ENCODE measurements at regions not wholly inside any gene's neighbourhood (a gene's known extent, or its start where the extent isn't known, plus 50 kb on each side); places are given as distances from the start of the nearest gene placed in this dataset.

DNA sequence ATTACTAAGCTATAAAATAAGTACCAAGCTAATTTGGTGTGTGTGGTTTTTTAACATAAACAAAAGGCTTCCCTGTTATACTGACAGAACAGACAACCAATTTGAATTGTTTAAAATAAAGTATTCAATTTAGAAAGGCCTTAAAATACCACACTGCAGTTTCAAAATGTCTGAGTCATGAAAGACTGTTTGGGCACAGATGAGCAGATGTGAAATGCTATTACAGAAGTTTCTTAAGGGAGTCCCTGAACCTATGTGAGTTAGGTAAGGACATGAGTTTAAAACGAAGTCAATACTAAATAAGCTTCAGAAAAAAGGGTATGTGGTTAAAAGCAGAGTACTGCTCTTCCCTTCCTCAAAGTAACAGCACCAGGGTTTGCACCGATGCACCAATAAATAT lies 69.7 kb upstream of the SETMAR start:
- intact Hi-C loops (cut with micrococcal nuclease; ENCODE audit: unreplicated experiment): no loop called here

DNA sequence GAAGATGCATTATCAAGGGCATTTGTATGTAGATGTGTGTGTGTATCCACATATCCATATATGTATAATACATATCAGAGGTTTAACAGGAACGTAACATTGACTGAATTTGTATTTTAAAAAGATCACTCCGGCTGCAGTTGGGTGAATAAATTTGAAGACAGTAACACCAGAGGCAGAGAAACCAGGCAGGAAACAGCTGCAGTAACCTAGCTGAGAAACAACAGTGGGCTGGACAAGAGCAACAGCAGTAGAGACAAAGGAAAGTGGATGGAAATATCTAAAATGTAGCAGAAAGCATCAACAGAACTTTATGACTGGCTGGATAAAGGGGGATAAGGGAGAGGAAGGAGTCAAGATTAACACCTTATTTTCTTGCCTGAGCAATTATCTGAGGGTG lies 68.3 kb upstream of the SETMAR start:
- no peak for TF ChIP-seq EZH2 (IDR thresholded peaks at IDR 0.05; ENCODE audit: borderline replicate concordance, low read depth, low read length, poor library complexity, severe bottlenecking)
- TF ChIP-seq, protein P1, sequence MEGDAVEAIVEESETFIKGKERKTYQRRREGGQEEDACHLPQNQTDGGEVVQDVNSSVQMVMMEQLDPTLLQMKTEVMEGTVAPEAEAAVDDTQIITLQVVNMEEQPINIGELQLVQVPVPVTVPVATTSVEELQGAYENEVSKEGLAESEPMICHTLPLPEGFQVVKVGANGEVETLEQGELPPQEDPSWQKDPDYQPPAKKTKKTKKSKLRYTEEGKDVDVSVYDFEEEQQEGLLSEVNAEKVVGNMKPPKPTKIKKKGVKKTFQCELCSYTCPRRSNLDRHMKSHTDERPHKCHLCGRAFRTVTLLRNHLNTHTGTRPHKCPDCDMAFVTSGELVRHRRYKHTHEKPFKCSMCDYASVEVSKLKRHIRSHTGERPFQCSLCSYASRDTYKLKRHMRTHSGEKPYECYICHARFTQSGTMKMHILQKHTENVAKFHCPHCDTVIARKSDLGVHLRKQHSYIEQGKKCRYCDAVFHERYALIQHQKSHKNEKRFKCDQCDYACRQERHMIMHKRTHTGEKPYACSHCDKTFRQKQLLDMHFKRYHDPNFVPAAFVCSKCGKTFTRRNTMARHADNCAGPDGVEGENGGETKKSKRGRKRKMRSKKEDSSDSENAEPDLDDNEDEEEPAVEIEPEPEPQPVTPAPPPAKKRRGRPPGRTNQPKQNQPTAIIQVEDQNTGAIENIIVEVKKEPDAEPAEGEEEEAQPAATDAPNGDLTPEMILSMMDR (conservative IDR thresholded peaks at IDR 0.05; ENCODE audit: low read depth, low read length): no peak
- no peaks in the 10 kb centered on the region for H3K27me3 ChIP-seq (replicated peaks; ENCODE audit: insufficient read depth, low read depth, low read length, poor library complexity)
- H3K4me1 ChIP-seq (ENCODE audit: insufficient read depth, low read length, poor library complexity, severe bottlenecking): no peaks in the 10 kb centered on the region
- H3K36me3 ChIP-seq (ENCODE audit: insufficient read depth, low read length, poor library complexity, severe bottlenecking): no peaks in the 10 kb centered on the region
- no peak for DNase-seq (ENCODE audit: low spot score)
- H3K27ac ChIP-seq (ENCODE audit: low read depth, low read length, poor library complexity, severe bottlenecking): no peak overlapping the region
- no peaks in the 10 kb centered on the region for H3K9me3 ChIP-seq (ENCODE audit: low read depth, low read length, poor library complexity, severe bottlenecking)
- intact Hi-C loops (cut with micrococcal nuclease; ENCODE audit: unreplicated experiment): no loop called here
- ChIA-PET CTCF (no interaction called here), POLR2A (ENCODE audit: low non-redundant PET) (no interaction called here)
- no peak overlapping the region for H3K4me3 ChIP-seq (ENCODE audit: low read depth, low read length, poor library complexity, severe bottlenecking)
- BruUV-seq (replicated peaks): no TSS peak

More for the DNA sequence above, 69.7 kb upstream of the SETMAR start:
- Histone ChIP-seq H3K4me1 (ENCODE audit: insufficient read depth, low read length, poor library complexity, severe bottlenecking) (no peaks in the 10 kb centered on the region), H3K9me3 (ENCODE audit: low read depth, low read length, poor library complexity, severe bottlenecking) (no peaks in the 10 kb centered on the region), H3K4me3 (ENCODE audit: low read depth, low read length, poor library complexity, severe bottlenecking) (no peak overlapping the region), H3K27ac (ENCODE audit: low read depth, low read length, poor library complexity, severe bottlenecking) (no peak overlapping the region), H3K27me3 (replicated peaks; ENCODE audit: insufficient read depth, low read depth, low read length, poor library complexity) (no peaks in the 10 kb centered on the region), H3K36me3 (ENCODE audit: insufficient read depth, low read length, poor library complexity, severe bottlenecking) (no peaks in the 10 kb centered on the region)
- TF ChIP-seq, protein P1 (conservative IDR thresholded peaks at IDR 0.05; ENCODE audit: low read depth, low read length): no peak
- TF ChIP-seq EZH2 (IDR thresholded peaks at IDR 0.05; ENCODE audit: borderline replicate concordance, low read depth, low read length, poor library complexity, severe bottlenecking): no peak
- CTCF ChIA-PET: no interaction called here
- BruUV-seq (replicated peaks): no TSS peak
- POLR2A ChIA-PET (ENCODE audit: low non-redundant PET): no interaction called here
- no peak for DNase-seq (ENCODE audit: low spot score)

DNA sequence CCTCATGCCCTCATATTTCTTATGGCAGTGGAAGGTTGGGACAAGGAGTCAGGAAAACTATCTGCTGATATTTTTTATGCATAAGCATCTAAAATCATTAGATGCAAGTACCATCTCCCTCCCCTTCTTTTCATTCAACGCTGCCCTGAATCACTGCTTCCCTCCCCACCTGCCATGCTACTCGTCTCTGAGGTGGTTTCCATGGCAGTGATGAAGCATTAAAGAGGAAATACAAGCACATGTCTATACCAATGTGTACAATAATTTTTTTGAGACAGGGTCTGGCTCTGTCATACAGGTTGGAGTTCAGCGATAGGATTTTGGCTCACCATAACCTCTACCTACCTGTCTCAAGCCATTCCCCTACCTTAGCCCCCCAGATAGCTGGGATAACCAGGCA lies 67.5 kb upstream of the SETMAR start:
- TF ChIP-seq, protein P1 (conservative IDR thresholded peaks at IDR 0.05; ENCODE audit: low read depth, low read length): no peak
- no peak for TF ChIP-seq EZH2 (IDR thresholded peaks at IDR 0.05; ENCODE audit: borderline replicate concordance, low read depth, low read length, poor library complexity, severe bottlenecking)
- H3K4me3 ChIP-seq (ENCODE audit: low read depth, low read length, poor library complexity, severe bottlenecking): no peak overlapping the region
- H3K4me1 ChIP-seq (ENCODE audit: insufficient read depth, low read length, poor library complexity, severe bottlenecking): no peaks in the 10 kb centered on the region
- no peak overlapping the region for H3K27ac ChIP-seq (ENCODE audit: low read depth, low read length, poor library complexity, severe bottlenecking)
- H3K9me3 ChIP-seq (ENCODE audit: low read depth, low read length, poor library complexity, severe bottlenecking): no peaks in the 10 kb centered on the region
- H3K27me3 ChIP-seq (replicated peaks; ENCODE audit: insufficient read depth, low read depth, low read length, poor library complexity): no peaks in the 10 kb centered on the region
- BruUV-seq (replicated peaks): no TSS peak
- CTCF ChIA-PET: no interaction called here
- POLR2A ChIA-PET (ENCODE audit: low non-redundant PET): no interaction called here
- DNase-seq (ENCODE audit: low spot score): no peak
- no peaks in the 10 kb centered on the region for H3K36me3 ChIP-seq (ENCODE audit: insufficient read depth, low read length, poor library complexity, severe bottlenecking)
- intact Hi-C loops (cut with micrococcal nuclease; ENCODE audit: unreplicated experiment): no loop called here
